ENCODE measurements at regions not wholly inside any gene's neighbourhood (a gene's known extent, or its start where the extent isn't known, plus 50 kb on each side); places are given as distances from the start of the nearest gene placed in this dataset.

DNA sequence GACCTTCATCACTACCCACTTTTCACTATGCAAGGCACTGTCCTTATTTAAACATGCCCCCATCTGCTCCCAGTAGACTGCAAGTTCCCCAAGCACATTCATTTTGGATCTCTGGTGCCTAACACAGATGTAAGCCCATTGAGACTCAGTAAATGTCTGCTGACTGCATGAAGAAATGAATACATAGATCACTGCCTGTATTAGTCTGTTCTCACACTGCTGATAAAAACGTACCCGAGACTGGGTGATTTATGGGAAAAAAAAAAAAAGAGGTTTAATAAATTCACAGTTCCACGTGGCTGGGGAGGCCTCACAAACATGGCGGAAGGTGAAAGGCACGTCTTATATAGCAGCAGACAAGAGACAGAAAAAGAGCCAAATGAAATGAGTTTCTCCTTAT lies 204.9 kb downstream of the ATG4C start:
- no peaks in the 10 kb centered on the region for H3K27me3 ChIP-seq (ENCODE audit: insufficient read depth, low read depth, low read length)
- TF ChIP-seq POLR2AphosphoS5 (IDR thresholded peaks at IDR 0.05), result no peak
- TF ChIP-seq TAF1 (IDR thresholded peaks at IDR 0.05; ENCODE audit: low read depth), result no peak
- no peak for TF ChIP-seq MXI1 (conservative IDR thresholded peaks at IDR 0.05; ENCODE audit: poor library complexity, severe bottlenecking)
- TF ChIP-seq, protein P1, sequence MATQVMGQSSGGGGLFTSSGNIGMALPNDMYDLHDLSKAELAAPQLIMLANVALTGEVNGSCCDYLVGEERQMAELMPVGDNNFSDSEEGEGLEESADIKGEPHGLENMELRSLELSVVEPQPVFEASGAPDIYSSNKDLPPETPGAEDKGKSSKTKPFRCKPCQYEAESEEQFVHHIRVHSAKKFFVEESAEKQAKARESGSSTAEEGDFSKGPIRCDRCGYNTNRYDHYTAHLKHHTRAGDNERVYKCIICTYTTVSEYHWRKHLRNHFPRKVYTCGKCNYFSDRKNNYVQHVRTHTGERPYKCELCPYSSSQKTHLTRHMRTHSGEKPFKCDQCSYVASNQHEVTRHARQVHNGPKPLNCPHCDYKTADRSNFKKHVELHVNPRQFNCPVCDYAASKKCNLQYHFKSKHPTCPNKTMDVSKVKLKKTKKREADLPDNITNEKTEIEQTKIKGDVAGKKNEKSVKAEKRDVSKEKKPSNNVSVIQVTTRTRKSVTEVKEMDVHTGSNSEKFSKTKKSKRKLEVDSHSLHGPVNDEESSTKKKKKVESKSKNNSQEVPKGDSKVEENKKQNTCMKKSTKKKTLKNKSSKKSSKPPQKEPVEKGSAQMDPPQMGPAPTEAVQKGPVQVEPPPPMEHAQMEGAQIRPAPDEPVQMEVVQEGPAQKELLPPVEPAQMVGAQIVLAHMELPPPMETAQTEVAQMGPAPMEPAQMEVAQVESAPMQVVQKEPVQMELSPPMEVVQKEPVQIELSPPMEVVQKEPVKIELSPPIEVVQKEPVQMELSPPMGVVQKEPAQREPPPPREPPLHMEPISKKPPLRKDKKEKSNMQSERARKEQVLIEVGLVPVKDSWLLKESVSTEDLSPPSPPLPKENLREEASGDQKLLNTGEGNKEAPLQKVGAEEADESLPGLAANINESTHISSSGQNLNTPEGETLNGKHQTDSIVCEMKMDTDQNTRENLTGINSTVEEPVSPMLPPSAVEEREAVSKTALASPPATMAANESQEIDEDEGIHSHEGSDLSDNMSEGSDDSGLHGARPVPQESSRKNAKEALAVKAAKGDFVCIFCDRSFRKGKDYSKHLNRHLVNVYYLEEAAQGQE (IDR thresholded peaks at IDR 0.05; ENCODE audit: borderline replicate concordance), result no peak
- no peak for TF ChIP-seq SMC3 (conservative IDR thresholded peaks at IDR 0.05; ENCODE audit: poor library complexity)
- no peak for TF ChIP-seq RAD21 (conservative IDR thresholded peaks at IDR 0.05)
- no peak for TF ChIP-seq EZH2 (IDR thresholded peaks at IDR 0.05; ENCODE audit: borderline replicate concordance, insufficient read depth, low read length, poor library complexity, severe bottlenecking)
- TF ChIP-seq, protein P2, sequence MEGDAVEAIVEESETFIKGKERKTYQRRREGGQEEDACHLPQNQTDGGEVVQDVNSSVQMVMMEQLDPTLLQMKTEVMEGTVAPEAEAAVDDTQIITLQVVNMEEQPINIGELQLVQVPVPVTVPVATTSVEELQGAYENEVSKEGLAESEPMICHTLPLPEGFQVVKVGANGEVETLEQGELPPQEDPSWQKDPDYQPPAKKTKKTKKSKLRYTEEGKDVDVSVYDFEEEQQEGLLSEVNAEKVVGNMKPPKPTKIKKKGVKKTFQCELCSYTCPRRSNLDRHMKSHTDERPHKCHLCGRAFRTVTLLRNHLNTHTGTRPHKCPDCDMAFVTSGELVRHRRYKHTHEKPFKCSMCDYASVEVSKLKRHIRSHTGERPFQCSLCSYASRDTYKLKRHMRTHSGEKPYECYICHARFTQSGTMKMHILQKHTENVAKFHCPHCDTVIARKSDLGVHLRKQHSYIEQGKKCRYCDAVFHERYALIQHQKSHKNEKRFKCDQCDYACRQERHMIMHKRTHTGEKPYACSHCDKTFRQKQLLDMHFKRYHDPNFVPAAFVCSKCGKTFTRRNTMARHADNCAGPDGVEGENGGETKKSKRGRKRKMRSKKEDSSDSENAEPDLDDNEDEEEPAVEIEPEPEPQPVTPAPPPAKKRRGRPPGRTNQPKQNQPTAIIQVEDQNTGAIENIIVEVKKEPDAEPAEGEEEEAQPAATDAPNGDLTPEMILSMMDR (IDR thresholded peaks at IDR 0.05; ENCODE audit: poor library complexity, severe bottlenecking), result no peak
- no peak for TF ChIP-seq EP300 (conservative IDR thresholded peaks at IDR 0.05; ENCODE audit: poor library complexity, severe bottlenecking)
- H3K9ac ChIP-seq (ENCODE audit: low read length), result no peak overlapping the region
- H3K9me2 ChIP-seq (ENCODE audit: insufficient read depth, low read length), result no peaks in the 10 kb centered on the region
- no peak overlapping the region for H2AFZ ChIP-seq (ENCODE audit: low read depth, low read length)
- no peak overlapping the region for H3K4me3 ChIP-seq (ENCODE audit: low read length)
- H4K20me1 ChIP-seq (ENCODE audit: insufficient read depth), result no peaks in the 10 kb centered on the region
- H3K4me2 ChIP-seq (ENCODE audit: low read length), result no peak overlapping the region
- no peaks in the 10 kb centered on the region for H3F3A ChIP-seq (ENCODE audit: insufficient read depth, low read length, poor library complexity, severe bottlenecking)
- H3K36me3 ChIP-seq (ENCODE audit: insufficient read depth, low read length), result no peaks in the 10 kb centered on the region
- no peaks in the 10 kb centered on the region for H3K79me2 ChIP-seq (replicated peaks; ENCODE audit: insufficient read depth, low read length)
- no peaks in the 10 kb centered on the region for H3K9me3 ChIP-seq (ENCODE audit: low read length)
- H3K27ac ChIP-seq (ENCODE audit: low read length), result no peak overlapping the region

DNA sequence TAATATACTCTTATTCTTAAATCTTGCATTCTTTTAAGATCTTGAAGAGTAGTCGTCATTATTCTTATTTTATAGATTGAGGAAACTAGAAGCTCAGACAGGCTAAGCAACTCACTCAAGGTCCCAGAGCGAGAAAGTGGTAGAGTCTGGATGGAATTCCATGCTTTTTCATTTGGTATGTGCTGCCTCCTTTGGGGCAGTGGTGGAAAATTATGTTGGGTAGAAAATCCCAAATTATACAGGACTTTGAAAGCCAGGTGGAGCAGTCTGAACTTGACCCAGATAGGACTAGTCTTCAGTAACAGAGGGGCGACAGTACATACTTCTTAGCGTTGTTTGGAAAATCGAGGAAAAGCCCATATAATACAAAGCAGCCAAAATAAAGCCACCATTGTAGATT lies 205.6 kb downstream of the ATG4C start:
- Histone ChIP-seq H4K20me1 (ENCODE audit: insufficient read depth) (no peaks in the 10 kb centered on the region), H3K9ac (ENCODE audit: low read length) (no peak overlapping the region), H3K79me2 (replicated peaks; ENCODE audit: insufficient read depth, low read length) (no peaks in the 10 kb centered on the region), H3K9me3 (ENCODE audit: low read length) (no peaks in the 10 kb centered on the region), H2AFZ (ENCODE audit: low read depth, low read length) (no peak overlapping the region), H3K9me2 (ENCODE audit: insufficient read depth, low read length) (no peaks in the 10 kb centered on the region), H3F3A (ENCODE audit: insufficient read depth, low read length, poor library complexity, severe bottlenecking) (no peaks in the 10 kb centered on the region), H3K36me3 (ENCODE audit: insufficient read depth, low read length) (no peaks in the 10 kb centered on the region), H3K4me3 (ENCODE audit: low read length) (no peak overlapping the region), H3K27ac (ENCODE audit: low read length) (no peak overlapping the region), H3K4me2 (ENCODE audit: low read length) (no peak overlapping the region), H3K27me3 (ENCODE audit: insufficient read depth, low read depth, low read length) (no peaks in the 10 kb centered on the region)
- TF ChIP-seq TAF1 (IDR thresholded peaks at IDR 0.05; ENCODE audit: low read depth), result no peak
- no peak for TF ChIP-seq EP300 (conservative IDR thresholded peaks at IDR 0.05; ENCODE audit: poor library complexity, severe bottlenecking)
- TF ChIP-seq POLR2AphosphoS5 (IDR thresholded peaks at IDR 0.05), result no peak
- TF ChIP-seq RAD21 (conservative IDR thresholded peaks at IDR 0.05), result no peak
- no peak for TF ChIP-seq EZH2 (IDR thresholded peaks at IDR 0.05; ENCODE audit: borderline replicate concordance, insufficient read depth, low read length, poor library complexity, severe bottlenecking)
- TF ChIP-seq, protein P2 (IDR thresholded peaks at IDR 0.05; ENCODE audit: poor library complexity, severe bottlenecking), result no peak
- no peak for TF ChIP-seq SMC3 (conservative IDR thresholded peaks at IDR 0.05; ENCODE audit: poor library complexity)
- TF ChIP-seq, protein P1 (IDR thresholded peaks at IDR 0.05; ENCODE audit: borderline replicate concordance), result no peak
- no peak for TF ChIP-seq MXI1 (conservative IDR thresholded peaks at IDR 0.05; ENCODE audit: poor library complexity, severe bottlenecking)

Data from neural cell (in vitro differentiated cells).